GM21360 (cell line): ENCODE measurements at regions not wholly inside any gene's neighbourhood (a gene's known extent, or its start where the extent isn't known, plus 50 kb on each side); places are given as distances from the start of the nearest gene placed in this dataset.

Experiments
- ATAC-seq: cut with Tn5 transposase; IDR thresholded peaks from one replicate; pipeline ENCODE4 v1.9.1; 2021; ENCODE audit warnings: mild to moderate bottlenecking, moderate library complexity; ENCODE audit not compliant: unreplicated experiment

DNA sequence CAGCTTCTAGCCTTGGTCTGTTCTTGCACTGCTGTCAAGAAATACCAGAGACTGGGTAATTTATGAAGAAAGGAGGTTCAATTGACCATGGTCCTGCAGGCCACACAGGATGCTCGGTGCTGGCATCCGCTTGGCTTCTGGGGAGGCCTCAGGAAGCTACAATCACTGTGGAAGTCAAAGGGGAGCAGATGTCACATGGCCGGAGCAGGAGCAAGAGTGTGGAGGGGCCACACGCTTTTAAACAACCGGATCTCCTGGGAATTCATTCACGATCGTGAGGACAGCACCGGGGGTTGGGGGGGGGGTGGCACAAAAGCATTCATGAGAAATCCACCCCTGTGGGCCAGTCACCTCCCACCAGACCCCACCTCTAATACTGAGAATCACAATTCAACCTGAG, 850.4 kb upstream of the SALL3 start:
- ATAC-seq: no peak

DNA sequence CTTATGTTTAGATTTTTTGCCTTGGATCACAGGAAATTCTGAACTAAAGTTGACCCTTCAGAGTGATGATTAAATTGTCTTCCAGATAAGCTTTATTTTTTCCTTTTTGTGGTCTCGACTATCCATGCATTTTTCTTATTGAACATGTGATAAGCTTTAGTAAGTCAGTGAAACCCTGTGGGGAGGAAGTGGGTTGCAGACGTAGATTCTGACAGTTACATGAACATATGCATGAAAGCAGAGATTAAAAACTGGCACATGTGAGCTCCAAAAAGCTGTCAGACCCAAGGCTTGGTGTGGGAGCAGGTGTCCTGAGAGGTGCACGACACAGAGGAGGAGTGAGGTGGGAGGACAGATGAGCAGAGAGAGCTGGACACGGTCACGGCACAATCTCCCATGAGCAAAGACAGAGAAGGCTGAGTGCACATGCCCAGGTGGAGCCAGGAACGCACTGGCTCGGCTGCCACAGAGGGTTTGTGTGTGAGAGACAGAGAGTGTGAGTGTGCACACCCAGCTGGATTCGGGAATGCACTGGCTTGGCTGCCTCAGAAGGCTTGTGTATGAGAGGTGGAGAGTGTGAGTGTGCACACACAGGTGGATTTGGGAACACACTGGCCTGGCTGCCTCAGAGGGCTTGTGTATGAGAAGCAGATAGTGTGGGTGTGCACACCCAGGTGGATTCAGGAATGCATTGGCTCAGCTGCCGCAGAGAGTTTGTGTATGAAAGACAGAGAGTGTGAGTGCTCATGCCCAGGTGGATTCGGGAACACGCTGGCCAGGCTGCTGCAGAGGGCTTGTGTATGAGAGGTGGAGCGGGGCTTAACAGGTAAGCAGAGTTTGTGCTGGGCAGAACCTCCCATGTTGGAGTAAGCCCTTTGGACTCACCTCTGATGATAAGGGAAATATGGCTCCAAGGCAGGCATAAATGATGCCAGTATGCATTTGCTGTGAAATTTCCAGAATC, 849.1 kb upstream of the SALL3 start:
- no peak for ATAC-seq

DNA sequence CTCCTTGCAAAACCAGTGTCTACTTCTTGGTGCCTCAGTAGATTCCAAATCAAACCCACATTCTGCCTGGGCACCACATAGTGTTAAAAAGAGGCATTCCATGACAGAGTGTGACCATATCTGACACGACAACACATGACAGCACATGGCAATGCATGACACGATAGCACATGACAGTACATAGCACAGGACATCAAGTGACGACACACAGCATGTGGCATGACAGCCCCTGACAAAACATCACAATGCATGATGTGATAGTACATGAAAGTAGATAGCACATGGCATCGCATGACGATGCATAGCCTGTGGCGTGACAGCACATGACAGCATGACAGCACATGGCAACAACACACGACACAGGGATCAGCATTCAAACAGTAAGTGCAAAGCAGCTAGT, 845.9 kb upstream of the SALL3 start:
- no peak for ATAC-seq

DNA sequence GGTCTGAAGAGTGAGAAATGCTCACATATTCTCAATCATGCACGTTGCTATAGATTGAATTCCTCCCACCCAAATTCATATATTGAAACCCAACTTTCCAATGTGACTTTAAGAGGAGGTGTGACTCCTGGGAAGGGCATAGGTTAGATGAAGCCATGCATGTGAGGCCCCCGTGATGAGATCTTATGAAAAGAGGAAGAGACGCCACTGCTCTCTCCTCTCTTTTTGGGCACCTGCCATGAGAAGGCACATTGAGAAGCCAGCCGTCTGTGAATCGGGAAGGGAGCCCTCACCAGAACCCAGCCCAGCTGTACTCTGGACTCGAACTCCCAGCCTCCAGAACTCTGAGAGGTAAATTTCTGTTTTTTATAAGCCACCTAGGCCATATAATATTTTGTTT, 842.6 kb upstream of the SALL3 start:
- no peak for ATAC-seq

DNA sequence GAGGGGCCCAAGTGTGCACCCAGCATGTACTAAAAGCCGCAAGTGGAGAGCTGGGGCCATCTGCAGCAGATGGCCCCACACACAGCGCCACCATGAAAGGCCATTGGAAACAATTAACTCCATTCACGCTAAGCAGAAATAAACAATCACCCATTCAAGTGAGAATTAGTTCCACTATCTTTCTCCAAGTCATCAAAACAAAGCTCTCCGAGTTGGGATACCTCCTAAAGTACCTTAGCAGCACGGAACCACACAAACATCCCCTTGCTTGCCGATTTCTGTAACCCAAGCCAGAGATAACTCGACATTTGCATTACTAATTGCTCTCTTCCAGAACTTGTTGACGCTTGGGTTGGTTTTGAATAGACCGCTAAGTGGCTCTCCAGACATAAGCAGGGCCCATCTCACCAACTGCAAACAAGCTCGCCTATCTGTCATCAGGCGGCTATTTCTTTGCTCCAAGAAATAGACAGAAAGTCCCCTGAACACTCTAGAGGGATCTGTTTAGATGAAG, 840.6 kb upstream of the SALL3 start:
- no peak for ATAC-seq

DNA sequence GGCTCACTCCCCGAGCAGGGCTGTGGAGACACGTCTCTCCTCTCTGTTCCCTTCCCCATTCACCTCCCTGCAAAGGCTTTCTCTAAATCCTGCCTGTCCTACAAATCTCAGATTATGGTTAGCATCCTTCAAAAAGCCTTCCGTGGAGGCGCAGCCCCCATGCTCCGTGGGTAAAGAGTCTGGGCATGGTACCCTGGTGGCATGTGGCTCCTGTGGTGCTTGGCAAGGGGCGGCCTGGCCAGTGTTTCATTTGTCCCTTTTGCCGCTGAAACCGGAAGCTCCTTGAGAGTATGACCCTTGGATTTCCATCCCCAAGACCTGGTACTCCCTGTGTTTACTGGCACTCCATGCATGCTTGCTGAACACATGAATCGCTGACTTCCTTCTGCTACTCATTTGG, 839.3 kb upstream of the SALL3 start:
- no peak for ATAC-seq

DNA sequence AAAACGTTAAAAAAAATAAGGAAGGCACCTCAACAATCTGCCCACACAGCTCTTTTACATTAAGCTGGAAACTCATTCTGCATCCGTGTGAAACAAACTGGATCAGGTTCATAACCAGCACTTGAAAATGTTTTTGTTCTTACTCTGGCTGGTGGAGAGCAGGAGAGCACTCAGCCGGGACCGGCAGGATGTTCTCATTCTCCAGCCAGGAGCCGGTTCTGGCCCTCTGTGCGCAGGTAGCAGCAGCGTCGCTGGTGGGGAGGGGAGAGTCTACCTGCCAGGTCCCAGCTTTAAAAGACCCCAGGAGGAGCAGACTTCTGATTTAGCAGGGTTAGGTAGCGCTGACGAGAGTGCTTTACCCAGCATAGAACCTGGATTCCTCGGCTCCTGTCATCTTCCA, 834.9 kb upstream of the SALL3 start:
- no peak for ATAC-seq

DNA sequence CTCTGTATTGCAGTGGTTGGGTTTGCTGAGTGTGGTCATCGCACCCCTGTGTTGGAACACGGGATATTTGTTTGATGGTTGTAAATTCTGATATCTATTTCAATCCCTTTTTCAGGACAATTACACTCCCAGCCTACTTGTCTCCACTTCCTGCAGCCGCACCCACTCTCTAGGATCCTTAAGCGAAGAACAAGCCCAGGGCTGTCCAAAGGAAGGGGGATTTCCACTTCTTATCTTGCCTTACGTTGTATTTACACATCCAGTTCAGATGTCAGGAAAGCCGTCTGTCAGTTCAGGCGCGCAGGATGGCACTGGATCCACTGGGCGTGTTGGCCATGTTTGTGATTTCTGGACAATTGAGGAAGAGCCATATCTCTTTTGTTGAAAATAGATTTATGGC, 834.5 kb upstream of the SALL3 start:
- ATAC-seq: no peak

DNA sequence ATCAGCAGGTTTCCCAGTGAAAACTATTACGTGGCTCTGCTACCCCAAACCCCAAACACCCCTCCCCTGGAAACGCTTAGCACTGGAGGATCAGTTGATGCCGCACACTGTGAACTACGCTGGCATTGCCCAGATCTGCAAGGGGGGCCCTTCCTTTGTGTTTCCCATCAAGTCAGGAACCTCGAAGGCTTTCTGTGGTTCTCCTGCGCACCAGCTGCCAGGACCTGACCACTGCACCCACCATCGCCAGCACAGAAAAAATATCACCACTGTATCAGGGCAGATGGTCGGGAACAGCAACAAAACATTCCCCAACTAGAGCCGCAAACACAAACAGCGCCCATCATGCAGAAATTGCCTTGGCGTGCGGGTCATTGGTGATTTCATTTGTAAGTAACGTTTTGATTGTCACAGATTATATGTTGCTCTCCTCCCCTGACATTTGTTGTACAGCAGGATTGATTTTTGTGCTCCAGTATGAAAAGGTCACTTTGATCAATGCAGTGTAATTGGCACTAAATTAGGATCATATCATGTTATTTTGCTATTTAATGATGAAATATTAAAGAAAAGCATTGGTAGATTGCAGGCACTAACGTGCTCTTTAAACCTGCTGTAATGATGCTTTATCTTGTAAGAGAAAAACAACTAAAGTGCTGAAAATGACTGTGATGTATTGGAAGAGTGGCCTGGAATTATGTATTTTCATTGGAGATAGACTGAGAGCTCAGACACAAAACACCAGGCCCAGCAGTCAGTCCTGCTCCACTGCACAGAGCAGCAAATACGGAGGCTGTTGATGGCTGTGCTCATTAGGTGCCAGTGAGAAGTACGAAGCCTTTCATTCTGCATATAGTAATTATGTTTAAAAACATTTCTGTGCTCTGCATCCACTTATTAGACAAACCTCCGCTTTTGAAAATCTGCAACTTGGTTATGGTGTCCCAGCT, 833.2 kb upstream of the SALL3 start:
- no peak for ATAC-seq

DNA sequence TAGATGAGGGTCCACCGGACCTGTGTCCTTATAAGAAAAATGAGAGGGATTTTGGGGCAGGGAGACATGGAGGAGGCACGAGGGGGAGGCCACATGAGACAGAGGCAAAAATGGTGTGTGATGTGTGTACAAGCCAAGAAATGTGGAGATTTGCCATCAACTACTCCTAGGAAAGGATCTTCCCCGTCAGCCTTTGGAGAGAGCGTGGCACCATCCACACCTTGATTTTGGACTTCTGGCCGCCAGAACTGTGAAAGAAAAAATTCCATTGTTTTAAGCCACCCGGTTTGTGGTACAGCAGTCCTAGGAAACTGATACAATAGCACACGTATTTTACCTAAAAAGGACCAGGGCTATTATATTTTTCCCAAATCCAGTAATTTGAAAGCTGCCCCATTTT, 829.0 kb upstream of the SALL3 start:
- ATAC-seq: no peak

DNA sequence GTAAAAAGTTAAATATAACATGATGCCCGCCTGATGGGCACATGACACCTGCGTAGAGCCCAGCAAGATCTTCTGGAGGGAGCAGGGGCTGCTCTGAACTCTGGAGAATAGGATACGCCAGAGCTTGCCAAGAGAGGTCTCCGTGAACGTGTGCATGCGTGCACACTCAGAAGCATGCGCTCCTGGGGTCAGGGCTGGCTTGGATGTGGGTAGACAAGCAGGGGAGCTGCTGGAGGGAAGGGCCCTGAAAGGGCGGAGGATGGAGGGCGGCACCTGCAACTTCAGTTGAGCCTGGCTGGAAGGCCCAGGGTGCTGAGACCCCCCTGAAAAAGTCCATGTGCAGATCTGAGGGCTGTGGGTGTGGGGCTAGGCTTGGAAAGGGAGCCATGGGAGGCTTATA, 828.4 kb upstream of the SALL3 start:
- no peak for ATAC-seq

DNA sequence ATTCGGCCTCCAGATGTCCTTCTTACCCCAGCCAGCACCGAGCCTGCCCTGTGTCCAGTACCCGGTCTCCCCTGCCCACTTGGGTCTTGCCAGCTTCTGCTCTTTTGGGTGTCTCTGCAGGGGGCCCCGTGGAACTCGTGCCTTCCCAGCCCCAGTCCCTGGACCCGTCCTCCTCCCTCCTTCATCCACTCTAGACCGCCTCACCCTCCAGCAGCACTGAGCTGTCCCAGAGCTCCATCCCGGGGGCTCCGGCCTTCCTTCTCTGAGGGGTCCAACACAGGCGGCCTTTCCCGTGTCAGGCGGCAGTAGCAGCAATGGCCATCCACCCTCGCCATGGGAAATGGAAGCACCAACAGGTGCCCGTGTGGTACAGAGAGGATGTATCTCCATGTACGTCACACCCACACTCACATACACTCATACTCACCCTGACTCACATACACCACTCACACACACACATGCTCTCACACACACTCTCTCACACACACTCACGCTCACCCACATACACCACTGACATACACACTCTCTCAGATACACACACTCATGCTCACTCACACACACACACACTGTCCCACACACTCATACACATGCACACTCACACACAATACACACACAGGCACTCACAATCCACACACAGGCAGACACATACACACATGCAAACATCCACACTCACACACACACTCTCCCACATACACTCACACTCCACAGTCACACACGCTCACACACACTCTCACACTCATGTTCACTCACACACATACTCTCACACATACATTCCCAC, 827.5 kb upstream of the SALL3 start:
- no peak for ATAC-seq

DNA sequence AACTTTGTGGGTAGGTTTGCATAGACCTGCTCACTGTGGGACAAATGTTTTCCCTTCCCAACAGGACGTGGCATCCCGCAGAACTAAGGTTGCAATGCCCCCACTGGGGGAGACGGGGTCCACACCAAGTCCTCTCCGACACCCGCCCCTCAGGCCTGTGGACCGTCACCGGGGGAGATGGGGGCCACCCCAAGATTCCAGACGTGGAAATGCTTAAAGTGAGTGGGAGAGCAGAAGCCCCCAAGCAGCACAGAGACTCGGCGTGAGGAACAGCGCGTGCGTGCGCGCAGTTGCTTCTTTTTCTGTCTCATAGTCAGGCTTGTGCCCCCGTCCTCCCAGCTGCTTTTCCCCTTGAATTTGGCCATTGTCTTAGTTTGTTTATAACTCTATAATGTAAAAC, 826.3 kb upstream of the SALL3 start:
- no peak for ATAC-seq

DNA sequence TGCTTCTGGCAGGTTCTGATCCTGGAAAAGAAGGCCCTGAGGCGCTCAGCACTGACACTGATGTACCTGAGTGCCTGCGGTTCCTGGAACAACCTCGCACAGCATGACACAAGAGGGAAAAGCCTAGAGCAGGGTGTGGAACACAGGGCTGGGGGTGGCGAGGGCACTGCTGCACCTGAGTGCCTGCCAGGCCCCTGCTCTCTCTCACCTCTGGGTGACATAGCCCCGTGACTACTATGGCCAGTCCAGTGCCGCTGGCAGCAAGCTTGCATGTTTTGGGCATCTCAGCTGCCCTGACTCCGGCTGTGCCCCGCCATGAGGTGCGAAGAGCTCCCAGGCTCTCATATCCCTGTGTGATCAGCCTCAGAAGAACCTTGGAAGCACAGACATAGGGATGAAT, 825.2 kb upstream of the SALL3 start:
- no peak for ATAC-seq

DNA sequence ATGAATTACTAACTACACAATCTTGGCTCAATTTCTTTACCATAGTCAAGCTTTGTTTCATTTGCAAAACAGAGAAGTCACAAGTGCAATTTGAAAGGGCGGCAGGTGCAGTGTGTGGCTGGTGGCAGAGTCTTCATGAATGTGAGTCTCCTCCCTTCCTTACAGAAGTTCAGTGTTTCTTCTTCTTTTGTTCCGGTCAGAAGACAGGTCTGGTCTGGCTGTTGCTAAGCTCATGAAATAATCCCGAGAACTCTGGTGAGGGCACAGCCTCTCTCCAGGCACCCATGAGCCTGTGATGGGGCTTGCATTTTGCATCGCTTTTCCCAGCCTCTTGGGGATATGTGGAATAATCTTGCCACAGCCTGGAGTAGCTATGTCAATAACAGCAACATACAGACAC, 824.8 kb upstream of the SALL3 start:
- ATAC-seq: no peak

DNA sequence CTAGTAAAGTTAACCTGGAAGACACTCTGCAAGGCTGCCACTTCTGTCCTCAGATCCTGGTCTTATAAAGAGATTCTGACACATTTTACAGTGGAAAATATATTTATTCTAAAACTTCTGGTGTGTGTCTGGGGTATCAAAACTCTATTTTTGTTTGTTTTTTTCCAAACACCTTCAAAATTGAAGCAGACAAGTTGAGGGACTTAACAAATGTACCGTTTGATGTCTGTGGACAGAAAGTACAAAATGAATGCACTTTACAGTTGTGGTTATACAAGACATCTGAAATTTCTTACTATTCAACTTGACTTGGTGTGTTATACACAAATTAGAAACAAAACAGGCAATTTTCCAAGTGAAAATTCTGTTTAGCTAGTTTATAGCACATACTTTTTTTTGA, 823.2 kb upstream of the SALL3 start:
- no peak for ATAC-seq

DNA sequence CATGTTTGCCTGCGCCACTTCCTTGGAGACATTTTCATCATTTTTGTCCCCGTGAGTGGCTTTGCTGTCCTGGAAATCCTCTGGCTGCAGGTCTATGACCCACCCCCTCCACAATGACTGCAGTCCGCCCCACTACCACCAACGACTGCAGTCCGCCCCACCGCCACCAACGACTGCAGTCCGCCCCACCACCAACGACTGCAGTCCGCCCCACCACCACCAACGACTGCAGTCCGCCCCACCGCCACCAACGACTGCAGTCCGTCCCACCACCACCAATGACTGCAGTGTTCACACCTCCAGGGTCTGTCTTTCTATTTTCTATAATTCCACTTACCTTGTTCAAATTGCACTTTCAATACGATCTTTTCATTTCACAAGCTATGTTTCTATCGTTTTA, 820.7 kb upstream of the SALL3 start:
- no peak for ATAC-seq

DNA sequence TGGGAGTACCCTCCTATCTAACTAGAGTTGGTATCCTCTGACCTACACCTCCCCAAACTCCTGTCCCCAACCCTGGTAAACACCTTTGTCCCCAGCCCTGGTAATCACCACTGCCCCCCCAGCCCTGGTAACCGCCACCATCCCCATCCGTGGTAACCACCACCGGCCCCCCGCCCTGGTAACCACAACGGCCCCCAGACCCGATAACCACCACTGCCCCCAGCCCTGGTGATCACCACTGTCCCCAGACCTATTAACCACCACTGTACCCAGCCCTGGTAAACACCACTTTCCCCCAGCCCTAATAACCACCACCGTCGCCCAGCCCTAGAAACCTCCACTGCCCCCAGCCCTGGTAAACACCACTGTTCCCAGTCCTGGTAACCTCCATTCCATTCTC, 820.2 kb upstream of the SALL3 start:
- no peak for ATAC-seq

DNA sequence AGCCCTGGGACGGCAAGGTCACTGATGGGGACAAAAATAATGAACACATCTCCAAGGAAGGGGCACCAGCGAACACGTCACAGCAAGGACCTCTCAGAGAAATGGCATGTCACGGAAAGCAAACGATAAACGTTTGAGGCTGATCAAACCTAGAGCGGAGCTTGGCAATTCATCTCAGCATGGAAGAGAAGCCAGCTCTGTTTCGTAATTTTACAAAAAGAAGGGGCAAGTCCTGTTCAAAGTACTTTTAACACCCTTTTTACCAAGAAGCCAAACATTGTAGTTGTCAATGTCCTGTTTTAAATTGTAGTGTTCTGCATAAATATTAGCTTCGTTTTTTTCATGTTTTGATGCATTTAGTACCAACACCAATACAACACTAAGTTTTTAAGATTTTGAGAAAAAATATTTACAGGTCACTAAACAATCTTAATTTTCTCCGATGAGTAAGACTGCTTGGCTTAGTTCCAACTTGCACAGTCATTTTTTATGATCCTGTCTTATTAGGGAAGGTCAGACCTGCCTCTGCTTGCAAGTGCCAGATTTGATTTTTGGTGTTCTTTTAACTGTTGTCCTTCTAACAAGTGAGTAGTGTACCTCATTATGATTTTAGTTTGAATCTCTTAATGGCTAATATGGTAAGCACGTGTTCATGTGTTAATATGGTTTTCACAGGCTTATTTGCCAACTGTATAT, 818.5 kb upstream of the SALL3 start:
- no peak for ATAC-seq

DNA sequence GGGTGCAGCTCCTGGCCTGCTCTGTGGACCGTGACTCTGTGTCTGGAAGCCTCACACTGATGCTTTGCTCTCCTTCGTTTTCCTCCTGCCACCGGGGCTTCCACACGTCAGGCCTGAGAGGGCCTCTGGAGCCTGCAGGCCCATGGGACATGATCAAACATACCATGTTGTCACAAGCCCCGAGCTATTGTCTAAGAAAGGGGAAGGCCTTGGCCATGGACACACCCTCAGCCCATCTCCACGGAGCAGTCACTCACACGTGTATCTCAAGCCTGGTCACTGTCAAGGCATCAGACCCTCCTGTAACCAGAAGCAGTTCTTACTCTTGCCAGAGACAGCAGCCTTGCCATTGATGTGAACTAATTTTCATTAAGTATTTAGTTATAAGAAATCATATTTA, 814.1 kb upstream of the SALL3 start:
- ATAC-seq: no peak
